T-helper 1 cell treated with Interleukin-12 subunit alpha and Interleukin-12 subunit beta and Interleukin-4 antibody, amounts not matched to agents 30 ng/mL and 1 ng/mL, for 36 hours (primary cell): ENCODE measurements at regions not wholly inside any gene's neighbourhood (a gene's known extent, or its start where the extent isn't known, plus 50 kb on each side); places are given as distances from the start of the nearest gene placed in this dataset.

Source experiments
- intact Hi-C: fragments of 100-400 bp; cut with micrococcal nuclease; formaldehyde crosslinking; loops from one replicate; pipeline ENCODE4 v1.15.1; 2024

- intact Hi-C loops: no loop called here
Observed at GRCh38 chr6:41428996-41429421, 93.6 kb downstream of the NCR2 start.

- intact Hi-C loops: no loop called here
Observed at GRCh38 chr6:41429506-41430504, 94.4 kb downstream of the NCR2 start.

- intact Hi-C loops: no loop called here
Observed at GRCh38 chr6:41430875-41431274, 95.5 kb downstream of the NCR2 start.

- intact Hi-C loops: no loop called here
Observed at GRCh38 chr6:41432280-41432679, 96.9 kb downstream of the NCR2 start.

- intact Hi-C loops: no loop called here
Observed at GRCh38 chr6:41434803-41435481, 99.5 kb downstream of the NCR2 start.

- intact Hi-C loops: no loop called here
Observed at GRCh38 chr6:41437604-41438003, 102.2 kb downstream of the NCR2 start.

DNA sequence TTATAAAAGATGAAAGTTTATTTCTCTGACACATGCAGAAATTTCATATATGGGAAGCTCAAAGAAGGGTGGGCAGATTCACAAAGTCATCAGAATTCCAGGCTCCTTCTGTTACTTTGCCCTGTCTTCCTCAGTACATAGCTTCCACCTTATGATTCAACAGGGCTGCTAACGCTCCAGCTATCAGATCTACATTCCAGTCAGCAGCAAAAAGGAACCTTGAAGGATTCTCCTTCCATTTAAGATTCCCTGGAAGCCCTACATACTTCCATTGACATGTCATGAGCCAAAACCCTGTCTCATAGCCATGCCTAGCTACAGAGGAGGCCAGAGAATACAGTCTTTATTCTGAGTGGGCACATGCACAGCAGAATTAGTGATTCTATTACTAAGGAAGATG lies 103.3 kb downstream of the NCR2 start:
- intact Hi-C loops: no loop called here

DNA sequence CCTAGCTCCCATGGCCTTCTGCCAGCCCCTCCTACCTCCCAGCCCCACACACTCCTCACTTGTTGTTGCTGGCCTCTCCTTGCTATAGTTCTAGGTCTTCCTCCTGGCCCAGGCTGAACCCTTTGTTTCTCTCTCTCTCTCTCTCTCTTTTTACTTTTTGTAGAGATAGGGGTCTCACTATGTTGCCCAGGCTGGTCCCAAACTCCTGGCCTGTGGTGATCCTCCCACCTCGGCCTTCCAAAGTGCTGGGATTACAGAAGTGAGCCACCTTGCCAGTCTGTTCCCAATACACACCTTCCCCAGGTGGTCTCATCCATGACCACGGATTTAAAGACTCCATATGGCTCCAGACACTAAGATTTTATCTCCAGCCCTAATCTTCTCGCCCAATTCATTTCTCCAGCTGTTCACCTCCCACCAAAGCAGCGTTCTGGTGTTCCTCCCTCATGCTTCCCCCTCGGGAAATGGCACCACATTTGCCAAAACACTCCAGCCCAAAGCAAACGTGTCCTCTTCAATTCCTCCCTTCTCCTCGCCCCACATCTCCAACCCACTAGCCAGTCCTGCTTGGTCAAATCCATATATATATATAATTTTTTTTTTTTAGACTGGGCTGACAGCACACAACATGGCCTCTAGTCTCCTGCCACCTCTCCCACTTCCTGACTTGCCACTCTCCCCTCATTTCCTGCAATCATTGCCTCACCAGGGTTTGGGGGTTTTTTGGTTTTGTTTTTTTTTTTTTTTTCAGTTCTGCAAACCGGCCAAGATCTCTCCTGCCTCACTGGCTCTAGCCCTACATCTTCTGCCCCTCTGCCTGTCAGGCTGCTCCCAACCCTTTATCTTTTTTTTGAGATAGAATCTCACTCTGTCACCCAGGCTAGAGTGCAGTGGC lies 104.4 kb downstream of the NCR2 start:
- intact Hi-C loops: loop anchor here (1.0 to 5.0 kb wide), 3 partner anchors 15 to 108 kb away; partner anchors contain the start of gene FOXP4

DNA sequence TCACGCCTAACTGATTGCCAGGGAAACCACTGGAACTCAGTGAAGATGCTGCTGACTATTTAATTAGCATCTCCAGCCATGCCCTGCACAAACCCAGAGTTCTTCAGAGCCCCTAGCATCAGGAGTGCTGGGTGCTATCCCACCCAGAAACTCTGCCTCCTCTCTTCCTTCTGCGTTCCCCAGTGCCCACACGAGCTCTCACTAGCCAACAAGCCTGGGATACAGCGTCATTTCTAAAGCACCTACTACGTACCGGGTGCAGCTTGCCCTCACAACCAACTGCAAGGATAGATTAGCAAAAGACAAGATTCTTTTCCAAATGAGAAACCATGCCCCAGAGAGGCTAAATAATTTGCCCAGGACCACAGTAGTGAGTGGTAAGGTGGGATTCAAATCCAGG lies 105.2 kb upstream of the FOXP4 start:
- intact Hi-C loops: loop anchor here (1.0 to 5.0 kb wide), 3 partner anchors 17 to 106 kb away; partner anchors contain the start of gene FOXP4

GRCh38 chr6:41441598-41442351 lies 104.4 kb upstream of the FOXP4 start:
- intact Hi-C loops: loop anchor here (5.0 kb wide), 1 partner anchor 106 kb away; the partner anchor contains the start of gene FOXP4

DNA sequence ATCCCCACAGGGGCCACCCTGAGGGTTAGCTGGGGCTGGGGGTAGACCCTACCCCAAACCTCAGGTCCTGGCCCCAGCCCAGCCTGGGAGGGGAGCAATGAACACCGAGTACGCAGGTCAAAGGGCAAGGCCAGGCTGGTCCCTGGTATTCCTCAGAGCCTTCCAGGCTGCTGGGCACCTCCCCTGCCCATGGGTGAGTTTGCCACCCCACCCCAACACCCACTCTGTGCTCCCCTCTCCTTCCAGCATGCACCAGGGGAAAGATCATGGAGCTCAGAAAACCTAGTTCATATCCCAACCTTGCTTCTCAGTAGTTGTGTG lies 103.9 kb upstream of the FOXP4 start:
- intact Hi-C loops: loop anchor here (5.0 kb wide), 1 partner anchor 105 kb away; the partner anchor contains the start of gene FOXP4

GRCh38 chr6:41442800-41443501 lies 103.2 kb upstream of the FOXP4 start:
- intact Hi-C loops: loop anchor here (5.0 kb wide), 1 partner anchor 104 kb away; the partner anchor contains the start of gene FOXP4

DNA sequence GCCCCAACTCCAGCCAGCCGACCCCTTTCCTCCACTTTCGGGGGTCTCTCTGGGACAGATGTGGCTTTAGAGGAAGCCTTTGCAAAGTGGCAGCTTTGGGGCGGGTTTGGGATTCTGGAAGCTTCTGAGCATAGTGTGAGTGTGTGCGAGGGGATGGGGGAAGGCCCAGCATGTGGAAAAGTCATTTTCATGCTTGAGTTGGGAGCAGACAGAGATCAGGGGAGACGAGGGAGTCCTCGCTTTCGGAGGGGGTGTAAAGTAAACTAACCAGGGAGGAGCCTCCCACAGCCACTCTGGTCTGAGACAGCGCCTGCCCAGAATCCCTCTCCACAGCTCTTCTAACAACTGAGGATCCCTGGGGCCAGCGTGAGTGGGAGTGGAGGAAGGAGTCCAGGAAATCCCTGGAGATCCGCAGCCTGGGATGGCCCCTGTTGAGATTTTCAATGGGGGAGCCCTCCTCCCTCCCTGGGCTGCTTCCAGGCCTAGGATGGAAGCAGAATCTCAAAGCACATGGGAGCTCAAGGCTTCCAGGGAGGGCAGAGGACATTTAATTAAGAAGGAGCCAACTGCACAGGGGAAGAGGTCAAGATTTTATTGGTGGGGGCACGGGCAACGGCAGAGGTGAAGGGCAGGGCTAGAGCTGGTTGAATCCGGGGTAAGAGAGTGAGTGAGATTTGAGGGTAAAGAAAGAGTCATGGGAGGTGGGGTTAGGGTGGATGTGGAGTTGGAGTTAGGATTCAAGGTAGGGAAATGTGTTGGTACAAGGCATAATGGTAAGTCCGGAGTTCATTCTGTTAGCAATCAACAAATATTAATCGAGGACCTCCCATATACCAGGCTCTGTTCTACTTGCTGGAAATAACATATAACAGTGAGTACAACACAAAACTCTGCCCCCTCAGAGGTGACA lies 102.3 kb upstream of the FOXP4 start:
- intact Hi-C loops: loop anchor here (5.0 kb wide), 1 partner anchor 103 kb away; the partner anchor contains the start of gene FOXP4

DNA sequence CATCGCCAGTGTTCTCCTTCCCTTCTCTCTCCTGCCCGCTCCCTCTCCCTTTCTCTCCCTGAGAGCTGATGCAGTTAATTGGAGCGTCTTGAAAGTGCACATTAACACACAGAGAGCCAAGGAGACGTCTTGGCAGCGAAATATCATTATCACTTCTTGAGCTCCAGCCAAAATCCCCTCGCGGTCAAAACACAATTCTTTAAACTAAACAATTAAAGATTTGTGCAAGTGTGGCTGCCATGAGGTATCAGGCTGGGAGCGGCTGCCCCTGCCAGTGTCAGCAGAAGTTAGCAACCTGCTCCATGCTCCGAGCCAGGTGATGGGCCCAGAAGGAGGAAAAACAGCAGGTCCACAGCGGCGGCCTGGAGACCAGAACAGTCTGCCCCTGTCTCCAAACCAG lies 100.9 kb upstream of the FOXP4 start:
- intact Hi-C loops: no loop called here

- intact Hi-C loops: no loop called here
Observed at GRCh38 chr6:41446132-41446531, 100.0 kb upstream of the FOXP4 start.

- intact Hi-C loops: no loop called here
Observed at GRCh38 chr6:41446907-41447545, 99.2 kb upstream of the FOXP4 start.

DNA sequence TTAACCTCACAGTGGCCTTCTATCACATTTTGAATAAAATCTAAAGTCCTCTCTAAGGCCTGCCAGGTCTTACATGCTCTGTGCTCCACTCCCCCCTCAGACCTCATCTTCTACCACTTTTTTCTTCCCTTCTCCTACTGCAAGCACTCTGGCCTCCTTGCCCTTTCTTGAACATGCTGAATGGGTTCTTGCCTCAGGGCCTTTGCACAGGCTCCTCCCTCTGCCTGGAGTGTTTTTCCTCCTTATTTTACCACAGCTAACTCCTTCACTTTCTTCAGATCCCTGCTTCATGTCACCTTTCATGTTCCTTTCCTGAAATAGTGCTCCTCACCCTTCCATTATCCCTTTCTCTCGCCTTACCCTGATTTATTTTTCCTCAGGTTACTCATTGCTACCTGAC lies 97.9 kb upstream of the FOXP4 start:
- intact Hi-C loops: no loop called here
